HG03103 (cell line): ENCODE measurements at regions not wholly inside any gene's neighbourhood (a gene's known extent, or its start where the extent isn't known, plus 50 kb on each side); places are given as distances from the start of the nearest gene placed in this dataset.
"Not testable (repeated sequence)": the region's sequence is repeated elsewhere in the genome, so short reads cannot be mapped to it uniquely, and the experiment has no call there.

Experiments
- ATAC-seq: cut with Tn5 transposase; IDR thresholded peaks from one replicate; pipeline ENCODE4 v1.9.1; 2021; ENCODE audit warnings: low read depth; ENCODE audit not compliant: unreplicated experiment

- ATAC-seq, result no peak
Measured at GRCh38 chr2:175309799-175310198, 128.3 kb upstream of the ATP5MC3 start.

- no peak for ATAC-seq
Measured at GRCh38 chr2:175308005-175308404, 126.5 kb upstream of the ATP5MC3 start.

GRCh38 chr2:175304541-175304940 lies 123.0 kb upstream of the ATP5MC3 start:
- ATAC-seq, result no peak

GRCh38 chr2:175293776-175294175 lies 112.3 kb upstream of the ATP5MC3 start:
- ATAC-seq, result no peak

- no peak for ATAC-seq
Measured at GRCh38 chr2:175293195-175293594, 111.7 kb upstream of the ATP5MC3 start.

GRCh38 chr2:175282886-175283285 lies 101.4 kb upstream of the ATP5MC3 start:
- no peak for ATAC-seq

- ATAC-seq, result peak; percentile 81
Measured at GRCh38 chr2:175282300-175282699, 100.8 kb upstream of the ATP5MC3 start.

GRCh38 chr2:175277772-175278171 lies 96.3 kb upstream of the ATP5MC3 start:
- ATAC-seq, result no peak

- ATAC-seq, result no peak
Measured at GRCh38 chr2:175275539-175275938, 94.0 kb upstream of the ATP5MC3 start.

- no peak for ATAC-seq
Measured at GRCh38 chr2:175259164-175259563, 77.7 kb upstream of the ATP5MC3 start.

- no peak for ATAC-seq
Measured at GRCh38 chr2:175256806-175257585, 75.5 kb upstream of the ATP5MC3 start.

GRCh38 chr2:175256391-175256790 lies 74.9 kb upstream of the ATP5MC3 start:
- not testable (repeated sequence) for ATAC-seq

GRCh38 chr2:175253871-175254270 lies 72.4 kb upstream of the ATP5MC3 start:
- no peak for ATAC-seq

GRCh38 chr2:175251425-175252041 lies 70.0 kb upstream of the ATP5MC3 start:
- no peak for ATAC-seq

GRCh38 chr2:175247159-175247558 lies 65.6 kb upstream of the ATP5MC3 start:
- ATAC-seq, result no peak

- no peak for ATAC-seq
Measured at GRCh38 chr2:175244697-175245096, 63.2 kb upstream of the ATP5MC3 start.

- ATAC-seq, result no peak
Measured at GRCh38 chr2:175241691-175242090, 60.2 kb upstream of the ATP5MC3 start.

- ATAC-seq, result not testable (repeated sequence)
Measured at GRCh38 chr2:175240033-175240432, 58.5 kb upstream of the ATP5MC3 start.

GRCh38 chr2:175236930-175237329 lies 55.4 kb upstream of the ATP5MC3 start:
- no peak for ATAC-seq

- peak; percentile 87 for ATAC-seq
Measured at GRCh38 chr2:175234650-175235049, 53.1 kb upstream of the ATP5MC3 start.

GRCh38 chr2:175234153-175234552 lies 52.6 kb upstream of the ATP5MC3 start:
- ATAC-seq, result peak; percentile 9

GRCh38 chr2:175233135-175233719 lies 51.7 kb upstream of the ATP5MC3 start:
- ATAC-seq, result no peak
